T-helper 1 cell (primary cell): ENCODE measurements at regions not wholly inside any gene's neighbourhood (a gene's known extent, or its start where the extent isn't known, plus 50 kb on each side); places are given as distances from the start of the nearest gene placed in this dataset.
"Not testable (repeated sequence)": the region's sequence is repeated elsewhere in the genome, so short reads cannot be mapped to it uniquely, and the experiment has no call there.

Experiments
- DNase-seq, 5 donors: peaks; one replicate each; pipeline ENCODE4 v3.0.0-alpha.2; 2012 to 2020

GRCh38 chr10:111273635-111274034 lies 196.8 kb downstream of the ADRA2A start:
- no peak for DNase-seq

GRCh38 chr10:111275091-111275490 lies 198.3 kb downstream of the ADRA2A start:
- no peak for DNase-seq

- DNase-seq = no peak
Measured at GRCh38 chr10:111277661-111278060, 200.8 kb downstream of the ADRA2A start.

GRCh38 chr10:111278266-111278665 lies 201.4 kb downstream of the ADRA2A start:
- no peak for DNase-seq

- DNase-seq = no peak
Measured at GRCh38 chr10:111281516-111281915, 204.7 kb downstream of the ADRA2A start.

GRCh38 chr10:111289461-111289860 lies 212.6 kb downstream of the ADRA2A start:
- DNase-seq = no peak

- no peak for DNase-seq
Measured at GRCh38 chr10:111290649-111291048, 213.8 kb downstream of the ADRA2A start.

- DNase-seq = no peak
Measured at GRCh38 chr10:111295788-111296187, 219.0 kb downstream of the ADRA2A start.

- DNase-seq = no peak
Measured at GRCh38 chr10:111297351-111297848, 220.6 kb downstream of the ADRA2A start.

GRCh38 chr10:111298031-111298430 lies 221.2 kb downstream of the ADRA2A start:
- no peak for DNase-seq

GRCh38 chr10:111299037-111299436 lies 222.2 kb downstream of the ADRA2A start:
- no peak for DNase-seq

- no peak for DNase-seq
Measured at GRCh38 chr10:111303887-111304286, 227.1 kb downstream of the ADRA2A start.

GRCh38 chr10:111316722-111317212 lies 239.9 kb downstream of the ADRA2A start:
- DNase-seq = no peak

- DNase-seq = no peak
Measured at GRCh38 chr10:111319866-111320265, 243.0 kb downstream of the ADRA2A start.

GRCh38 chr10:111323389-111323966 lies 246.6 kb downstream of the ADRA2A start:
- DNase-seq = no peak

- DNase-seq = not testable (repeated sequence)
Measured at GRCh38 chr10:111332174-111332573, 255.3 kb downstream of the ADRA2A start.

- no peak for DNase-seq
Measured at GRCh38 chr10:111335826-111336225, 259.0 kb downstream of the ADRA2A start.

GRCh38 chr10:111338035-111338434 lies 261.2 kb downstream of the ADRA2A start:
- no peak for DNase-seq

GRCh38 chr10:111338805-111339204 lies 262.0 kb downstream of the ADRA2A start:
- DNase-seq = no peak

GRCh38 chr10:111344804-111345203 lies 268.0 kb downstream of the ADRA2A start:
- DNase-seq = no peak

GRCh38 chr10:111347386-111348013 lies 270.7 kb downstream of the ADRA2A start:
- no peak for DNase-seq

- no peak for DNase-seq
Measured at GRCh38 chr10:111348076-111348475, 271.2 kb downstream of the ADRA2A start.

GRCh38 chr10:111354859-111355258 lies 278.0 kb downstream of the ADRA2A start:
- DNase-seq = no peak

- DNase-seq = no peak
Measured at GRCh38 chr10:111356571-111356970, 279.7 kb downstream of the ADRA2A start.

GRCh38 chr10:111357859-111358258 lies 281.0 kb downstream of the ADRA2A start:
- no peak for DNase-seq
